Hematopoietic multipotent progenitor cell treated with erythropoietin and hydrocortisone succinate and interleukin-3 and kit ligand, for 8 days (in vitro differentiated cells): ENCODE measurements at regions not wholly inside any gene's neighbourhood (a gene's known extent, or its start where the extent isn't known, plus 50 kb on each side); places are given as distances from the start of the nearest gene placed in this dataset.

Experiments
- DNase-seq: peaks from one replicate; pipeline ENCODE4 v3.0.0-alpha.2; 2015

- DNase-seq: no peak
These were observed 163.9 kb downstream of the HS3ST1 start for GRCh38 chr4:11264841-11265240.

DNA sequence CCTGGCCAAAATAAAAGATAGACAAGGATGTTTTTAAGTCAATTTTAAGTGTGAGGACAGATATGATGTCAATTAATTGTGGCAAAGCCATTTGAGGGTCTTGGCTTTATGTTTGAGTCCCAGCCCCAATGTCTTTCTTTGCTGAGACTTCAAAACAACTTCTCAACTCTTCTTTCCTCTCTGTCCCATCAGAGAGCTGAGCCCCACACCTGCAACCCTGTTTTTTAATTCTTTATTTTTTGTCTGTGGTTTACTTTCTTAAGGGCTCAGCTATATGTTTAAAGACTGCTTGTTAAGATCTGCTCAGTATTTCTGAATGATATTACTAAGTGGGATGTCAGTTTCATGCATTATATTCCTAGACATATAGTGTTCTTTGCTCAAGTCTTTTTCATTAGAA lies 164.3 kb downstream of the HS3ST1 start:
- DNase-seq: no peak

GRCh38 chr4:11263208-11263607 lies 165.5 kb downstream of the HS3ST1 start:
- DNase-seq: no peak

GRCh38 chr4:11261066-11261850 lies 167.4 kb downstream of the HS3ST1 start:
- no peak for DNase-seq

DNA sequence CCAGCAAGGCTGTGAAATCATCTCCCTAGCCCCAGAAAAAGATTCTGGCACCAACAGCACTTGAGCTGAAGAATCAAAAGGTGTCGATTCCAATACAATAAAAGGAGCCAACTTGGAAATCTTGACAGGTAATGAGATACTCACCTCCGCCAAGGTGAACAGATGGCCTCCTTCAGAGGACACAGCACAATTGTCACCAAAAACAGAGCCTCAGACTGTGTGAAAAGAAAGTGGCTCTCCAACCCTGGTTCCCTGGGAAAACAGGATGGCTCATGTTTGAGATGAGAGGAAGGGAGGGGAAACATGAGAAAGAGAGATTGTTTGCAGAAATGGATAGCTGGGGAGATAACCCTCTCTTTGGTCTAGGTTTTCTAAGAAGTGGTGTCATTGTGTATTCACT lies 168.9 kb downstream of the HS3ST1 start:
- DNase-seq: no peak

DNA sequence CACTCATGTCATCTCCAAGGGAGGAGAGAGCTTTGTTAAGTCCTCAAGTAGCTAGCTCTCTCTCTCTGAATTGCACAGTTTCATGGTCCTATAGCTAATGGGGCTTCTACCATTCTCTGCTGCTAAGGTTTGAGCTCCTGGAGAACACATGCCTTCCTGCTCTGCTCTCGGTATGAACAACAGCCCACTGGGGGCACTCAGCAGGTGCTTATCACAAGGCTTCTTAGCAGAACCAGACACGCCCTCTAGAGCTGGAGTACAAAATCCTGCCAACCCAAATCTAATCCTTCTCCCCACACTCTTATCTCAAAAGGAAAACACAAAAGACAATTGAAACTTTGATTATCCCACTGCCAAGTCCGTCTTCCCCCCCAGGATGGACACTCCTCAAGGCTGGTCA lies 176.5 kb downstream of the HS3ST1 start:
- no peak for DNase-seq

DNA sequence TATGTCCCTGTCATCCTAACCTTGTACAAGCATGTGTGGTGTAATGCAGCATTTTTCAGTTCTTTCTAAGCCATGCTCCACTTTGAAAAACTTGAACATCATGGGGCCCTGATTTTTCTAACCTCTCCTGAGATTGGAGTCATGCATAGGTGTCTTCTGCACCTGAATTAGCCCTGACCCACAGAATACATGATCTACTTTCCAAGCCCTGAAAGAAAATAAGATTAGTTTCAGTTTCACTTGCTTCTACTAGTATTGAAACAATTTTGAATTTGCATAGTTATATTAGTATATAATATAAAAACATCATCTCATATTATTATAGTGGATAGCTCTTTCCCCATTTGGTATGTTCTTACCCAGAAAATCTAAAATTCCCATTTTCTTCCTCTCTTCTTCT lies 178.2 kb downstream of the HS3ST1 start:
- DNase-seq: no peak

DNA sequence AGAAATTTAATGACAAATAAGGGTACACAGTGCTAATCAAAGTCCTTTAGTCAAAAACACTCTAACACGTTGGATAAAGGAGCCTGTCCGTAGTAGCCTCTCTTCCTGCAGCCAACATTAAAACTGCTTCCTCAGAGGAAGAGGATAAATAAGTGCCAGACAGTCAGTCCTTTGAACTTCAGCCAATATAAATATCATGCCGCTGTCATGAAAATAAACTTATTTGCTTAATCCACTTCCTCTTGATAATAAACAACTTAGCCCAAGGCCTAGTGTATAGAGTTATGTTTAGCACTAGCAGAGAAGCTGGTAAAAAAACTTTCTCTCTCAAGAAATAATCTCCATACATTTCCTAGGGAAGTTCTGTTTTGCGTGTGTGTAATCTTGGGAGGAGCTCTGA lies 196.7 kb downstream of the HS3ST1 start:
- no peak for DNase-seq

GRCh38 chr4:11230866-11231265 lies 197.8 kb downstream of the HS3ST1 start:
- no peak for DNase-seq

DNA sequence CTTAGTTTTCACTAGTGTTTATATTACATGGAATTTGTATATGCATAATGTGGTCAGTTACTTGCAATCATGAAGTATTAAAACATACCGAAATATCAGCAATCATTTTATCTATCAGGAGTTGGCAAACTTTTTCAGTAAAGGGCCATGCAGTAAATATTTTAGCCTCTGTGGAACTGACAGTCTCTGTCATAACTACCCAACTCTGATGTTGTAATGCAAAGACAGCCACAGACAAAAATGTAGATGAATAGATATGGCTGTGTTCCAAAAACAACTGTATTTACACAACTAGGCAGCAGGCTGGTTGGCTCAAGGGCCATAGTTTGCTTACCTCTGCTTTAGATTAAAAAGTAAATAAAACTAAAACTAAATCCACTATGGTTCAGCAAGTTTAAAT lies 200.2 kb downstream of the HS3ST1 start:
- DNase-seq: peak; percentile 2

DNA sequence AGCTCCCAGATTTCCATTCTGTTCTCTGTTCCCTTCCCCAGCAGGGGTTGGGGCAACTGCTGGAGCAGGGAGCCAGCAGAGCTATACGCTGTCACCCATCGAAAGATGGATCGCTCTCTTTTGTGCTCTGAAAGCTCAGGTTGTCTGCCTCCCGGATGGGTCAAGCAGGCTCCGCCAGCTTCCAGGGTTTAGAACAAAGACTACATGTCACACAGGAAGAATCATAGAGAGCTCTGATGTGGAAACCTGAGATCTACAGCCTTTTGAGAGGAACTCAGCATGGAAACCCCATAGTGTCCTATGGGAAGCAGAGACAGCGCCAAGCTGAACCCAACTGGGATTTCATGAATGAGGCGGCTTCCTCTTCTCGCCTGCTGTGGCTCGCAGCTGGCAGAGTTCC lies 205.4 kb downstream of the HS3ST1 start:
- no peak for DNase-seq

- DNase-seq: no peak
These were observed 210.0 kb downstream of the HS3ST1 start for GRCh38 chr4:11218692-11219091.

DNA sequence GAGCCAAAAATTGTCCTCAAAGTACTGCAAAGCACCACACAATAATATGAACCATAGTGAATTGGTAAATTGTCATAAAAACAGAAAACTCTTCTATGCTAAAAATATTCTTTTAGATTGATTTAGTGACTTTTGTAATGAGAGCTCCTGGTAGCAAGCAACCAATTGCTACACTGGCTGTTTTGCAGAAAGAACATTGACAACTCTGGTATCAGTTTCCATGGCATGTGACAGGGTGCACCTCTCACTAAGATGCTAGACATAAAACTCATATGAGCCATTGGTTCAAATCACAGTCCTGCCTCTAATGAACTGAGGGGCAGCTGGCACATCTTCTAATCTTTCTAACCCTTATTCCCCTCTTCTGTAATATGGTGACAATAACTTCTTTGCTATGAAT lies 212.2 kb downstream of the HS3ST1 start:
- DNase-seq: no peak

- DNase-seq: no peak
These were observed 214.4 kb downstream of the HS3ST1 start for GRCh38 chr4:11214281-11214680.

DNA sequence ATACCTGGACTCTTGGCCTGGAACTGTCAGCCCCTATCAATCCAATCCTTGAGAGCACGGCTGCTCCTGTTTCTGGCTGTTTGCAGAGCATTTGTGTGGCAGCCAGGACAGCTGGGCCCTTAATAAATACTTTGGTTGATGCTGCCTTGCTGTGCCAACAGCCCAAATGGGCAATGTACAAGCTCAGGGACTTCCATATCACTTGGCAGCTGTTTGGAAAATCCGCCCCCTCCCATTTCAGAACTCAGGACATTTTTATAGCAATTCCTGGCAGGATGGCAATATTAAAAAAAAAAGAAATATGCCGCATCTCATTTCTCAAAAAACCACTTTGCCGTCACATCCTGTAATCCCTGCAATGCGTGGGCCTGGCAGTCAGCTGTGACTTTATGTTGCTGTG lies 218.9 kb downstream of the HS3ST1 start:
- no peak for DNase-seq

DNA sequence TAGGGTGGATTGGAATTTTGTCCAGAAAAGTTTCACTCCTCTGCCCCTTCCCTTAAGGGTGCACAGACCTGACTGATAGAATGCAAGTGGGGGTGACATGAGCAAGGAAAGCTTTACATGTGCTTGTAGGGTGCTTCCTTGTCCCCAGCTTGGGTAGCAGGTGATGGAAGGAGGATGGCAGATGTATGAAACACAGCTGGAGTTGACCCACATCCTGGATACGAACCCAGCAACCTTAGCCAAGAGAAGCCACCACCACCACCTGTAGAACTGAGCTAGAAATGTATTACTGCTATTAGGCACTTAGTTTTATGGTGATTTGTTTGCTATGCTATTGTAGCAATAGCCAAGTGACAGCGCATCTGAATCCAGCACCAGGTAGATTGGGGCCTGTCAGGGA lies 227.4 kb downstream of the HS3ST1 start:
- no peak for DNase-seq

DNA sequence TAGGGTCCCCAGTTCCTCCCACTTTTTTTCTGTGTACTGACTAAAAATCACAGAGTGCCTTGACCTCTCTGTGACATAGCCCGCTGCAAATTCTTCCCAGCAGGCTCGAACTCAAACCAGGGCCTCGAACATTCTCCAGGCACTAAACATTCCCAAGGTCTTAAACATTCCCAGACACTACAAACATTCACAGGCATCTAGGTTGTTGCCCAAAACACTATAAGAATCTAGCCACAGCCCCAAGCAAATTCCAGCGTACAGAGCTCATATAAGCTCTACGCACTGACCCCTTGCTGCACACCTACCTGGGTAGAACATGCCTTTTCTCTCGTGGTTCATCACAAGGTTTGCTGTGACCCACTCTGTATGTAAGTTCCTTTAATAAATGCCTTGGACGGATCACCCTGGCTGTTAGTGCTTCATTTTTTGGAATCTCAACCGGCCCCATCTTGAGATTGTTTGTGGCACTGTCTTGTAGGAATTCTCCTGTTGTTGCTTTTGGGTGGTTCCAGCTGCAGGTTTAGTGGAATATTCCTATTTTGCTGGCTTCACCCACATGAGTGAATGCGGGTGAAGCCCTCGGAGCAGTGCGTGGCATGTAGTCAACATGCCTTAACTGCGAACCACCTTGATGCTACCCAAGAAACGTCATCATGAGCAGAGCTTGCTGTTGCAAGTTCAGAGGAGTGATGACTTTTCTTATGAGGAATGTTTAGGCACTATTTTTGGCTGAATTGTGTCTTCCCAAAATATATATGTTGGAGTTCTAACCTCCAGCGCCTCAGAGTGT lies 230.0 kb downstream of the HS3ST1 start:
- DNase-seq: no peak

DNA sequence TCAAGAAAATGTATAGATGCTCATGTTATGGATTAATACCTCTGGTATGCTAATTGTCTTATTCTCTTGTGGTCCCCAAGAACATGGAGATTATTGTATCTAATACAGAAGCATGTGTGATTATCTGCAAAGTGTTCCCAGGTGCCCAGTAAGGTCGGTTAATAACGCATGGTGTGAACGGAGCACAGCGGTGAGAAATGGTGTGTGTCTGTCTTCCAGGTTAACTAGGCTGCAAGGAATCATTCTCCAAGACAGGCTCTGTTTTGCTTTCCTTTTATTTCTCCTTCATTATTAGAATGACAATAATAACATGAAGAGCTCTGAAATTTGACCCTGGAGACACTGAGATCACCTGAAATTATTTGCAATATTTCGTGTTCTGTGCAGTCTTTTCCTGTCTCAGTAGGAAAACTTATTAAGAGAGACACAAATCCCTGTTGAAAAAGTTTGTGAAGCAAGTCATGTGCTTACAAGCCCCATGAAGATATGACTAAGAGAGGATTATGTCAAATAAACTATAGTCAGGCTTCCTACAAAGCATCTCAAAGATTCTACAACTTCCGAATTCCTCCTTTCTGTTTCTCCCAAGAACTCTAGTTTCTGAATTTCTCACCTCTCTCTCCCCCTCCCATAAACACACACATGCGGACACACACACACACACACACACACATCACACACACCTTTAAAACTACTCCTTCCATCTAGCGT lies 230.9 kb downstream of the HS3ST1 start:
- DNase-seq: no peak

DNA sequence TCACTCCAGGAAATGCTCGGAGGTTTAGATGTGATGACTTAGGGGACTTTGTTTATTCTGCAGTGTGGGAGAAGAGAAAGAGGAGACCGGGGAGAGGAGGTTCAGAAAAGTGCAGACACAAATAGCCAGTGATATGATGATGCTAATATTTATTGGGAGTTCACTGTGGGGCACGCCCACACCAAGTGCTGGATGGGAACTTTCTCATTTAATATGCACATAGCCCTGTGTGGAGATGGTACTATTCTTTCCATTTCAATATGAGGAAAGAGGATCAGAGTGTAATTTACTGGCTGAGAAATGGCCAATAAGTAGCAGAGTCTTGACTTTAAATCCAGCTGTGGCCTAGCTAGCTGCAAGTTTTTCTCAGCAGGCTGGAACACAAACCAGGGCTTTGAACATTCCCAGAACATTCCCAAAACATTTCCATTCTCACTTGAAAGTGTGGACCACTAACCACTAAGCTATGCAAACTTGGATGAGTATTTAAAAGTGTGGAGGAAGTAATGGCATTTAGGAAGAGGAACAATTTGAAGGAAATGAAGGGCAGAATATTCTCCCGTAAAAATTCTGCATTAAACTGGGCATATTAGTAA lies 231.7 kb downstream of the HS3ST1 start:
- DNase-seq: no peak

GRCh38 chr4:11194431-11194830 lies 234.3 kb downstream of the HS3ST1 start:
- DNase-seq: no peak

DNA sequence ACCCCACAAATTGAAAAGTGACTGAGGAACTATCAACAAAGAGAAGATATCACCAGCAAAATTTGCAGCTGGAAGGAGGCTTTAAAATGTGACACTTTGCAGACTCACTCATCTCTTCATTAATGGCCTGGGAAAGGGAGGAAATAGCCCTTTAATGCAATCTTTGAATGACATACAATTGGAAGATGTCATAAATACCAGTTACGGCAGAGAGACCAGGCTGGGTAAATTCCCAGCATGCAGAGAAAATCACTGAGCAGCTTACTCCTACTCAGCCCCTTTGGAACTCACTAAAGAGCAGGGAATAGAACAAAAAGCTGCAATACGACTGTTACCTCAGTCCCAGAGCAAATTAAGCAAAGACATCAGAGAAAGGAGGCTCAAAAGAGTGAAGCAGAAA lies 238.9 kb downstream of the HS3ST1 start:
- no peak for DNase-seq

DNA sequence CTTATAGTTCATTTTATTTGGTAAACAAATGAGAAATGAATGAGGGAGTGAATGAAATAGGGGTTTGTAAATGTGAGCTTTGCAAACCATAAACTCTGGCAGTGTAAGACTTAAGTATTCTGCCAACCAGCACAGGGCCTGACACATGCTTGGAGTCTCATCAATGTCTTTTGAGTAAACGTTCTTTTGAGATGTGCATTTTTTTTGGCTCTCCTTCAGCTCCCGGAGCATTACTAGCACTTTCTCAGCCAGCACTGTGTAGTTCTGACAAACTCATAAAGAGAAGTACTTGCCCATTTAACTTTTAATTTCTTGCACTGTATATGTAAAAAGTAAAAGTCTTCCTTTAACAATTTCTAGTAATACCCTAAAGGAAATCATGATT lies 245.3 kb downstream of the HS3ST1 start:
- DNase-seq: no peak

GRCh38 chr4:11182586-11183355 lies 245.9 kb downstream of the HS3ST1 start:
- no peak for DNase-seq
